Neutrophil (primary cell): ENCODE measurements at regions not wholly inside any gene's neighbourhood (a gene's known extent, or its start where the extent isn't known, plus 50 kb on each side); places are given as distances from the start of the nearest gene placed in this dataset.

Experiments
- H3K27ac ChIP-seq: fragments of 200-600 bp; sonication (generic); 2 replicates; pipeline ENCODE4 v1.5.1; 2016; ENCODE audit warnings: mild to moderate bottlenecking, moderate library complexity
- H3K27me3 ChIP-seq: fragments of 200-600 bp; sonication (generic); 2 replicates; pipeline ENCODE4 v1.6.0; 2016; ENCODE audit warnings: mild to moderate bottlenecking
- H3K36me3 ChIP-seq: fragments of 200-600 bp; sonication (generic); 2 replicates; pipeline ENCODE4 v1.5.1; 2017
- H3K4me1 ChIP-seq, 2 experiments: fragments of 200-600 bp in 1 of 2; sonication (generic) in 1 of 2; 1 replicate in 1 of 2; 2 replicates in 1 of 2; pipeline versions ENCODE4 v1.5.1 to v1.6.1; 2013 to 2016; ENCODE audit warnings: low read depth in 1 of 2, low read length in 1 of 2, mild to moderate bottlenecking in 1 of 2, moderate library complexity in 1 of 2; ENCODE audit not compliant: control insufficient read depth in 1 of 2, insufficient read depth in 1 of 2
- H3K4me3 ChIP-seq, 2 experiments: fragments of 200-600 bp in 1 of 2; sonication (generic) in 1 of 2; 1 replicate in 1 of 2; 2 replicates in 1 of 2; pipeline ENCODE4 v1.5.1; 2013 to 2016; ENCODE audit warnings: low read depth in 1 of 2, low read length in 1 of 2, mild to moderate bottlenecking in 1 of 2, moderate library complexity in 1 of 2
- H3K9me3 ChIP-seq: fragments of 200-600 bp; sonication (generic); 2 replicates; pipeline ENCODE4 v1.5.1; 2016
- TF ChIP-seq, protein P1 (sequence below): fragments of 200-600 bp; sonication (generic); IDR thresholded peaks from 2 replicates; pipeline ENCODE4 v1.5.1; 2016; ENCODE audit warnings: antibody characterized with exemption

- no peak overlapping the region for H3K4me3 ChIP-seq
- no peaks in the 10 kb centered on the region for H3K4me1 ChIP-seq
- TF ChIP-seq, protein P1, sequence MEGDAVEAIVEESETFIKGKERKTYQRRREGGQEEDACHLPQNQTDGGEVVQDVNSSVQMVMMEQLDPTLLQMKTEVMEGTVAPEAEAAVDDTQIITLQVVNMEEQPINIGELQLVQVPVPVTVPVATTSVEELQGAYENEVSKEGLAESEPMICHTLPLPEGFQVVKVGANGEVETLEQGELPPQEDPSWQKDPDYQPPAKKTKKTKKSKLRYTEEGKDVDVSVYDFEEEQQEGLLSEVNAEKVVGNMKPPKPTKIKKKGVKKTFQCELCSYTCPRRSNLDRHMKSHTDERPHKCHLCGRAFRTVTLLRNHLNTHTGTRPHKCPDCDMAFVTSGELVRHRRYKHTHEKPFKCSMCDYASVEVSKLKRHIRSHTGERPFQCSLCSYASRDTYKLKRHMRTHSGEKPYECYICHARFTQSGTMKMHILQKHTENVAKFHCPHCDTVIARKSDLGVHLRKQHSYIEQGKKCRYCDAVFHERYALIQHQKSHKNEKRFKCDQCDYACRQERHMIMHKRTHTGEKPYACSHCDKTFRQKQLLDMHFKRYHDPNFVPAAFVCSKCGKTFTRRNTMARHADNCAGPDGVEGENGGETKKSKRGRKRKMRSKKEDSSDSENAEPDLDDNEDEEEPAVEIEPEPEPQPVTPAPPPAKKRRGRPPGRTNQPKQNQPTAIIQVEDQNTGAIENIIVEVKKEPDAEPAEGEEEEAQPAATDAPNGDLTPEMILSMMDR: no peak
These were observed 398.7 kb upstream of the PPP1R2C start for GRCh38 chrX:43176686-43177085.

GRCh38 chrX:43188296-43188695 is 410.3 kb upstream of the PPP1R2C start:
- H3K4me1 ChIP-seq: no peaks in the 10 kb centered on the region
- H3K36me3 ChIP-seq: no peaks in the 10 kb centered on the region
- TF ChIP-seq, protein P1: no peak
- no peak overlapping the region for H3K27ac ChIP-seq
- H3K27me3 ChIP-seq: no peaks in the 10 kb centered on the region
- H3K4me3 ChIP-seq: no peak overlapping the region
- no peaks in the 10 kb centered on the region for H3K9me3 ChIP-seq

More at GRCh38 chrX:43176686-43177085, 398.7 kb upstream of the PPP1R2C start:
- Histone ChIP-seq H3K9me3 (no peaks in the 10 kb centered on the region), H3K36me3 (no peaks in the 10 kb centered on the region), H3K27me3 (no peaks in the 10 kb centered on the region), H3K27ac (no peak overlapping the region)

DNA sequence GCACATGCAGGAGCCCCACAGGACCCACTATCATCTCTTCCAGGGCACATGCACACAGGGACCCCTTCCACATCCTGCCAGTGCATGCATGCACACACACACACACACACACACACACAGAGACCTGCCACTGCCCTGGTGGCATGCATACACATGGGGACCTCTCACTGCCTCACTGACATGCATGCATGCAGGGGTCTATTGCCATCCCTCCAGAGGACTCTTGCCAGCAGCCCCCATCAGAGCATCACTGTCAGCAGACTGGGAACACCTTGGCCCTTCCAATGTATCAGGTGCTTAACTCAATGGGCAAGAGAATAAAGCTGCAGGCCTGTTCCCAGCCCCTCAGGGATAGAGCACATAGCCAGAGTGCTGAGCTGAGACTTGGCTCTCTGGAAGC is 433.6 kb upstream of the PPP1R2C start:
- H3K4me1 ChIP-seq: no peaks in the 10 kb centered on the region
- no peak overlapping the region for H3K27ac ChIP-seq
- no peaks in the 10 kb centered on the region for H3K9me3 ChIP-seq
- no peaks in the 10 kb centered on the region for H3K27me3 ChIP-seq
- H3K36me3 ChIP-seq: no peaks in the 10 kb centered on the region
- TF ChIP-seq, protein P1: no peak
- no peak overlapping the region for H3K4me3 ChIP-seq

DNA sequence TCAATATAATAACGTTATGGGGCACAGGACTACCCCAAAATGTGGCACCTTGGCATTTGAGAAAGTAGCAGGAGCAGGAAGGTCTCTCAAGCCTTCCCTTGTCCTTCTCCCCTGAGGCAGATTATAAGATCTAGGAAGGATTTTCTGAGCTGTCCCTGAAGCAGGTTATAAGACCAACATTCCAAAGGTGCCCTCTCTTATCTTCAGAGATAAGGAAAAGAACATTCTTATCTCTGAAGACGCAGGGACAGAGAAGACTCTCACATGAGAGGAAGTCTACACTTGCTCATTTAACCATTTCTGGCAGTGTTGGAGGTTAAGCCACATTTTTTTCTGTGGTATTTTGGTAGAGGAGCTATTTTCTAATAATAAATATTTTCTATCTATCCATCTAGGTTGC is 437.9 kb upstream of the MAOA start:
- Histone ChIP-seq H3K36me3 (no peaks in the 10 kb centered on the region), H3K4me3 (no peak overlapping the region), H3K27ac (no peak overlapping the region), H3K4me1 (no peaks in the 10 kb centered on the region), H3K9me3 (no peaks in the 10 kb centered on the region), H3K27me3 (no peaks in the 10 kb centered on the region)
- TF ChIP-seq, protein P1: no peak

DNA sequence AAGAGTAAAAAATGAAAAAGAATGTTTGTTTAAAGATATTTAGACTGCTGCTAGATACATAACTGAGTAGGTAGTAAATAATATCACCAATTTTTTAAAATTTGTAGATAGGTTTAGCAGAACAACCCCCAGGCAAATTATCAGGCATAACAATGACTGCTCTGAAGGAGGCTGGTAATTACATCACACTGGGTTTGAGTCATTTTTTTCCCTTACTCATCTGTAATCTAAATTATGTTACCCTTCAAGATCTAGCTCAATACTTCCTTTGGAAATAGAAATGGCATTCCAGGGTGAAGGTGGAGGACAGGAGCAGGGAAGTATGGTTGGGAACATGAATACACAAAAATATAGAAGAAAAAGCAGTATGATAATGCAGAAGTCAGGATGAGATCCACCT is 431.6 kb upstream of the MAOA start:
- Histone ChIP-seq H3K36me3 (no peaks in the 10 kb centered on the region), H3K9me3 (no peaks in the 10 kb centered on the region), H3K27me3 (no peaks in the 10 kb centered on the region), H3K4me3 (no peak overlapping the region), H3K27ac (no peak overlapping the region), H3K4me1 (no peaks in the 10 kb centered on the region)
- TF ChIP-seq, protein P1: no peak
